ENCODE measurements at regions not wholly inside any gene's neighbourhood (a gene's known extent, or its start where the extent isn't known, plus 50 kb on each side); places are given as distances from the start of the nearest gene placed in this dataset.

- DNase-seq = no peak
Measured at GRCh38 chr2:24439971-24440340, 51.1 kb upstream of the NCOA1 start.

- no peak for DNase-seq
Measured at GRCh38 chr2:24439280-24439970, 51.6 kb upstream of the NCOA1 start.

- no peak for DNase-seq
Measured at GRCh38 chr2:24438106-24438505, 52.9 kb upstream of the NCOA1 start.

GRCh38 chr2:24435391-24436316 lies 55.4 kb upstream of the NCOA1 start:
- DNase-seq = no peak

- no peak for DNase-seq
Measured at GRCh38 chr2:24434541-24434940, 56.5 kb upstream of the NCOA1 start.

- DNase-seq = peak; percentile 55
Measured at GRCh38 chr2:24432735-24433134, 58.3 kb upstream of the NCOA1 start.

GRCh38 chr2:24432121-24432520 lies 58.9 kb upstream of the NCOA1 start:
- no peak for DNase-seq

- no peak for DNase-seq
Measured at GRCh38 chr2:24429197-24430074, 61.6 kb upstream of the NCOA1 start.

GRCh38 chr2:24424387-24424786 lies 64.1 kb upstream of the ITSN2 start:
- DNase-seq = no peak

- DNase-seq = no peak
Measured at GRCh38 chr2:24423095-24423494, 62.8 kb upstream of the ITSN2 start.

- DNase-seq = peak; percentile 81
Measured at GRCh38 chr2:24421668-24422067, 61.3 kb upstream of the ITSN2 start.

- no peak for DNase-seq
Measured at GRCh38 chr2:24420373-24420772, 60.0 kb upstream of the ITSN2 start.

- DNase-seq = no peak
Measured at GRCh38 chr2:24418166-24418841, 58.0 kb upstream of the ITSN2 start.

GRCh38 chr2:24412812-24413211 lies 52.5 kb upstream of the ITSN2 start:
- no peak for DNase-seq

- no peak for DNase-seq
Measured at GRCh38 chr2:24411488-24412151, 51.3 kb upstream of the ITSN2 start.

- DNase-seq = no peak
Measured at GRCh38 chr2:24410976-24411375, 50.6 kb upstream of the ITSN2 start.

GRCh38 chr2:24409700-24410556 lies 49.6 kb upstream of the ITSN2 start:
- peak; percentile 77 for DNase-seq
